Fibroblast of lung (primary cell): ENCODE measurements at regions not wholly inside any gene's neighbourhood (a gene's known extent, or its start where the extent isn't known, plus 50 kb on each side); places are given as distances from the start of the nearest gene placed in this dataset.

ENCODE experiments used
- CTCF ChIP-seq, 2 donors: IDR thresholded peaks in 1 of 2; conservative IDR thresholded peaks in 1 of 2; 1 replicate in 1 of 2; 2 replicates in 1 of 2; pipeline ENCODE4 v1.5.1; 2011 to 2012; ENCODE audit warnings: low read length in 2 of 2, control low read depth in 1 of 2, inconsistent platforms in 1 of 2, low read depth in 1 of 2, mild to moderate bottlenecking in 1 of 2
- EZH2 ChIP-seq: IDR thresholded peaks from 2 replicates; pipeline ENCODE4 v1.5.1; 2012; ENCODE audit warnings: low read length, control low read depth, mild to moderate bottlenecking; ENCODE audit errors: missing control alignments

GRCh38 chr13:59423708-59424340 lies 739.9 kb downstream of the DIAPH3 start:
- no peak for TF ChIP-seq CTCF (conservative IDR thresholded peaks at IDR 0.05 in 1 of 2, IDR thresholded peaks at IDR 0.05 in 1 of 2; ENCODE audit: low read depth in 1 of 2, low read length in 2 of 2)
- no peak for TF ChIP-seq EZH2
